Left renal pelvis (tissue), 4 donors: ENCODE measurements at regions not wholly inside any gene's neighbourhood (a gene's known extent, or its start where the extent isn't known, plus 50 kb on each side); places are given as distances from the start of the nearest gene placed in this dataset.

Experiments used
- DNase-seq, 4 donors: peaks; one replicate each; pipeline ENCODE4 v3.0.0-alpha.2; 2013; ENCODE audit warnings: low read depth in 4 of 4, low spot score in 3 of 4

DNA sequence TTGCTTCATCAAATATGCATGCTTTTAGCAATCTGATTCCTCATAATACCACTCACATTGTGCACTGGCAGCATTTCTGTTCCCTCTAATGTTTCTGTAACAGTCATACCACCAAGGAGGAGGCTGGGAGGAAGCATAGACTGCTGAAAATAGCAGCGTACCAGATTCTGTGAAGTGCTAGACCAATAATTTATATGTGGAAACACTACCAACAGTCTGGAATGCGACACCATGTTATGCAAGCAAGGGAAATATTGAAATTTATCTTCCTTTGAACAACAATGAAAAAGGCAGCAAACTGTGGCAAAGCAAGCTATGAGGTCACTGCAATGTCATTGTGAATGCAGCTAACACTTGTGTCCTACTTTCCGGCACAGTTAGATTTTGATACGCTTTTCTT, 1388.0 kb downstream of the EFNB2 start:
- no peak for DNase-seq

DNA sequence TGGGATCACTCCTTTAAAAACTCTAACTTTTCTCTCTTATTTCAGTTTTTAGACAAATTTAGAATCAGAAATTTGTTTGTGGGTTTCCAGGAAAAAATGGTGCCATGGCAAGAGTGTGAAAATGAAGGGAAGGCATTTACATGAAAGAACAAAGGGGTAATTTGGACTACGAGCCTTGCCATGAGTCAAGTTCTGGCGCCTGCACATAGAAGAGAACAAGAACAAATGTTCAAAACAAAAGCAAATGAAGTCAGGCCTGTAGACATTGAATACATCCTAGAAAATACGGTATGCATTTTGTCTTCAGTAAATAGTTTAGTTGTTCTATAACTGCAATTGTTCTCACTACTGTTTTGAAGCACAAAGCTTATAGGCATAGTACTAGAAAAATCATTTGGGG, 1390.5 kb downstream of the EFNB2 start:
- DNase-seq, result no peak

DNA sequence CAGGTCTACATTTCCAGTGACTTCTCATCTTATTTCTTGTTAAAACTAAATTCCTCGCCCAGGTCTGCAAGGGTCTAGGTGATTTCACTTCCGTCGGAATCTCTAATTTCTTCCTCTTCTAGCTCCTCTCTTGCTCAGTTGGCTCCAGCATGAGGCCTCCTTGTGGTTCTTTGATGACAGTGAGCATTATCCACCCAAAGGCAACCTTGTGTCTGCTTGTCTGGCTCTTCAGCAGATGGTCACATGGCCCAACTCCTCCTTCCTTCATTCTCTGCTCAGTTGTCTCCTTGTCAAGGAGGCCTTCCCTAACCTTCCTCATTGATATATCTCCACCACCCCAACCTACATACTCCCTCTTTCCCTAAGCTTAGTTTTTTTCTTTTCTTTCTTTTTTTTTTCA, 1391.4 kb downstream of the EFNB2 start:
- DNase-seq, result no peak

DNA sequence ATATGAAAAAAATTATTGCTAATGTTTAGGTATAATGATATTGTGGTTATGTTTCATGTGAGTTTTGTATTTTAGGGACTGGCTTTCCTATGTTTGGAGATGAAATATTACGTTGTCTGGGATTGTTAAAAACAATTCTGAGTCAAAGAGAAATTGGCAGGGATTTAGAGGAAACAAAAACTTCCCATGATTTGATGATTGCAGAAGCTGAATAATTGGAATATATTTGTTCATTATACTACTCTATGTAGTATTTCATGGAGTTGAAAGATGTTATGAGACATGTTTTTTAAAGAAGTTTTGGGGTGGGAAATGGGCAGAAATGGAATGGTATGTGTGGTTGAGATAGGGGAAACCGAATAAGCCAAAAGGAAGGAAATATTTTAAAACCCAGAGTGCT, 1392.9 kb downstream of the EFNB2 start:
- DNase-seq, result no peak

DNA sequence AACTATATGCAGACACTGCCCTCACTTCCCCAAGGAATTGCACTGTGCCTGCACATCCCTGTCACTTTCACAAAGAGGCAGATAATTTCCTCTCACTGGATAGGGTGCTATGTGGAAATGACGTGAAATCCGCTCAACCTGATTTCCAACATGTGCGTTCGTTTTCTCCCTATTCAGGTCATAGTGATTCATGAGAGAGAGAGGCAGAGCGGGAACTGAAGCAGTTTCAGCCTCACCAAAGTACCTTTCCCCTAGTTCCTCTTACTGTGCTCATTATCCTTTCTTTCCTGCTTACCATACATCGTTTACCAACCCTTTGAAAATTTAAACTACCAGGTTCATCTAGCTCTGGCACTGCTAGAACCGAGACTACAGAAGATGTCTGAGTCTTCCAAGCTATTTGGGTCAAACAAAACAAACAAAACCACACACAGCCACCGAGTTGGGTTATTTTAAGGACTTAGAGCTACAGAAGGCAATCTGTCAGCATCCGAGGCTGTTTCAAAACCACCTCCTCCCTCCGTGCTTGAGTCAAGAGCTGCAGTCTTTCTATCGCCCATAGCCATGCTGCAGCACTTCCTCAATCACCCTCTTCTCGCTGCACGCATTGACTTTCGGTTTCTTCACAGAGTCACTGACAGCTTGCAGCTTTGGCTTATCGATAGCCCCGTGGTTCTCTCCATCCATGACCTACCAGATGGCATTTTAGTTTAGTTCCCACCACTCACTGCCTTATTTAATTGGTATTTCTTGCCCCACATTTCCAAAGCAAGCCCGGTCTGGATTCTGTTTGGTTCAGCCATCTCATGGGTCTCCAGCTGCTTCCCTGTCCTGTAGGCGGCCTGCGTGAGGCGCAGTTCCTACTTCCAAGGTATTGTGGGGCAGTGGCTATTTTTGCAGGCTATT, 1395.8 kb downstream of the EFNB2 start:
- no peak for DNase-seq

DNA sequence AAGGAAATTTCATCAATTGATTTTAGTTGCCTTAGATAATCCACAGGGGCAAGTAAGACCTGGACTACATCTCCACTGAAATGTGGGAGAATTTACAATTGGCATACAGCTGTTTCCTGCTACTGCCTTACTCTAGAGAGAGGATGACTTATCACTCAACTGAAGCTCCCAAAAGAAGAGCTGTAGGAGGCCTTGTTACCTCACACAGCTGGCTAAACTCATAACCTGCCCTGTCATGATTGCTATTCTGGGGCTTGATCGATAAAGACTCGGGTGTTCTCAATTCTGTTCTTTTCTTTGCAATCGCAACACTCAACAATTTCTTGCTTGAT, 1396.4 kb downstream of the EFNB2 start:
- DNase-seq, result no peak

DNA sequence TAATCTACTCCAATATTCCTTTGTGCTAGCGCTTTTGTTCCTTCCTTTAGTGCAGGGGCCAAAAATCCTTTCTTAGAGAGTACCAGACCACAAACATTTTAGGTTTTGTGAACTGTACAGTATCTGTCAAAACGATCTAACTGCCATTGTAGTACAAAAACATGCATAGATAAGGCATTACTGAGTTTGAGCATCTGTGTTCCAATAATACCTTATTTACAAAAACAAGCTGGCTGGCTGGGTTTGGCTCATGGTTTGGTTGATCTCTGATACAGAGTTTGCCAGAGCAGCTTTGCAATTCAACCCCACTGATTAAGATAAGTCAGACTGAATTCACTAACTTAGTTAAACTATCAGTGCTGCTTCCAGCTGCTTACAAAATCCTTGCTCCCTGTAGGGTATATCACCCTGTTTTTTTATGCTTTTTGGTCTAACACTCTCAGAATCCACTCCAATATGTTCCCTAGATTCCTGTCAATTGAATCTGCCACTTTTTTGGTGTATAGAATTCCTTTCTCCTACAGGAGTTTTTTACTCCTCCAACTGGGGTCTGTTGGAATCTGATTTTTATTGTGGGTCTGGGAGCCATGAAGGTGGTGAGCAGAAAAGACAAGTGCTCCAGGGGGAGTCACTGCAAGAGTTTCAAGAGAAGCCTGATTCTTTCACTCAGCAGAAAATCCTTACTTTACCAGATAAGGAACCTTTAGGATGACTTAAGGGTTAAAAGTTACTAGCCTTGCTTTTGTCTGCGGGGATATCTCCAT, 1399.4 kb downstream of the EFNB2 start:
- DNase-seq, result no peak

DNA sequence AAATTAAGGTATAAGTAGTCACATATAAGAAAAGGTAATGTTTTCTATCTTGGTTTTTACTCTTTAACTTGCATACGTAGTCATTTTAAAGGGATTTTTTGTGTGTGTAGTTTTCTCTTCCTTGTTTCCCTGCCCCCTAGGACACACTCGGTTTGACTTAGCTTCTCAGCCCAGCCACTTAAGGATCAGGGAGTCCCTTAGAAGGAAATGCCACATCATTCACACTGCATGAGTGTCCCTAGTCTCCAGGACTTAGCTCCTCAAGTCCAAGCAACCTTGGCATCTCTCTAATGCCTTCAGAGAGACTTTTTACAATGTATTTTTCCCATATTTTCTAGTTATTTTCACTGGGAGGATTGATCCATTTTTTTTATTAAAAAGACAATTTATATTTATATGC, 1407.7 kb downstream of the EFNB2 start:
- DNase-seq, result no peak

DNA sequence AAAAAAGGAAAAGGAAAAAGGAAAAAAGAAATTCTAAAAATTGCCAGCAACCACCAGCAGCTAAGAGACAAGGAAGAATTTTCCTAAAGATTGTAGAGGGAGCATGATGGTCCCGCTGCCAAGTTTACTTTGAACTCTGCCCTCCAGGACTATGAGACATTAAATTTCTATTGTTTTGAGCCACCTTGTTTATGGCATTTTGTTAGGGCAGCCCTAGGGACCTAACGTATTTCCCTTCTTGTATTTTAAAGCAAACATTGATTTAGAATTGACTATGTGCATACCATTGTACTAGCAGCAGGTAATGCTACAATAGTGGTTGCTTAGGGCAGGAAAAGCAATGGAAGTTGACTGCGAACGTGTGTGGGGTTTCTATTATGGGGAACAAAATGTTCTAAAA, 1414.2 kb downstream of the EFNB2 start:
- no peak for DNase-seq

DNA sequence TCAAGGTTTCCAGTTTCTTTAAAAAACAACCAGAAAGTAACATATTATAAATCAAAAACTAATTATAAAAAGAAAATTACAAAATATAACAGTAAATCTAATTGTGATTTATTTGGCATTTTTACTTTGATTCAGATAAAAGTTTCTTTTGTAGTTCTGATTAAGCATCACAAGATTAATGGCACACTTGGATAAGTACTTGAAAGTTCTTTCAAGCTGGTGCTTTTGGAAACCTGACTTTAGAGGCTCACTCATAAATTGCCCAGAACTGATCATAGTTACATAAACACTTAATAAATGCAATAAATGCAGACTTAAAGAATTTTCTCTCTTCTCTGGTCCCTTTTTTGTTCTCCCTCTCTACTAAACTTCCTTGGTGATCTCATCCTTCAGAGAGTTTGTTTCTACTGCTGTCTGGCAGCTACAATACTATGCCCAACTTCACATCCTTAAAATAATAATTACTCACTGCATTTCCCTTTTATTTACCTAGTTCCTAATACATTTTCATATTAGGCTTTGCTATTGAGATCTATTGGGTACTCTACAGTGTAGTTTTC, 1417.0 kb downstream of the EFNB2 start:
- DNase-seq, result no peak

DNA sequence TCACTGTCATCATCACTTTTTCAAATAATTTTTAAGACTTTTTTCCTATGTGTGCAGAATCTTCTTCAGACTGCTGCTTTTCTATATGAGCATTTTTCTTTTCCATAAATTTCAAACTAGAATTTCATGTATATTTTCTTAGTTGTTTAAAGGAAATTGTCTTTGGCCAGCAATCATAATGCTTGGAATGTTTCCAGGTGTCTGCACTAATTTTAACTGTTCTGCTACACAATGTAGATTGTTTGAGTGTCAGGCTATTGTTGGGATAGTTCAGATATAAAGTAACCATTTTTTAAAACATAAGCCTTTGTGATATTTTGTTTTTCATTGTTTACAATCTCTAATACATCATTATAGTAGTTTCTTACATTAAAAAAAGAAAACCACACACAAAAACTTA, 1418.5 kb downstream of the EFNB2 start:
- DNase-seq, result no peak

DNA sequence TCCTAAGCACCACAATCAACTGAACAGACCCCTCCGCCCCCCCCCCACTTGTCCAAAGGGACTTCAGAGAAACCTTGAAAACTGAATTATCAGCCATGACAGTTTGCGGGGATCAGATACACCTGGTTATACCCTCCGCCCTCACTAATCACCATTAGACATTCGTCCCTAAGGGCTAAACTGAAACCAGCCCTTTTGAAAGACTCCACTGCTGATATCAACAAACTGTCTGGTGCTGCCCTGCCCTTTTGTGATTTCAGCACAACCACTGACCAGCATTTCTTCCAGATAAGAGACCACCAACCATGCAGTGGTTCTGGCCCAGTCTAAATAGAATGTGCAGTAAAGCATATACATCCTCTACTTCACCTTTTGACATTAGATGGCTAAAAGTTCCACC, 1422.9 kb downstream of the EFNB2 start:
- no peak for DNase-seq

DNA sequence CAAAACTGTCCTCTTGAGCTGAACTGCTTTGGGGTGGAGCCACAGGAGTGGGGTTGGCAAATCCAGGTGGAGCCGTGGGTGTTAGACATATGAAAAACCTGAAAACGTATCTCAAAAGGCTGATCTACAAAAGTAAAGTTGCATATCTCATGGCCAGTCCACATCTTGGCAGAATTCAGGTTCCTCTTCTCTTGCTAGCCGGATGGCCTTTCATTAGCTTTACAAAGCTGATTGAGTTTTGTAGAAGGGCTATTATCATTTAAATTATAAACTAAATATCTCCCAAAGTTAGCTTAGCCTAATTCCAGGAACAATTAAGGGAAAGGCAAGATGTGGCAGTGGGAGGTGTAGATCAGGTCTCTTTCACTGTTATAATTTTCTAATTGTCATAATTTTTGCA, 1427.7 kb downstream of the EFNB2 start:
- no peak for DNase-seq

DNA sequence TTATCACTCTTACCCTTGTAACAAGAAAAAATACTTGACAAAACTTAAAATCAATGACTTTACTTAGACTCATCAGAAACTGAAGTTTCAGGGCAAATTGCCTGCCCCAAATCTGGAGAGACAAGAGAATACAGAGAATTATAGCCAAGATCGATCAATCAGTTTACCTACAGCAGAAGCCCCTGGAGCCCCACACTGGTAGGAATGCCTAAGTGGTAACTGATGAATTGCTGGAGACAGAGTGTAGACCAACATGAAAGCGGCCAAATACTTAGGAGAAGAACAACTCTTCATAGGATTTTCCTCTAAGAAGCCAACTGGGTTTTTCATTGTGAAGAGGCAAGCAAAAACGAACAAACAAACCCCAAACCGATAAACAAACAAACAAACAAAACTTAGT, 1430.0 kb downstream of the EFNB2 start:
- no peak for DNase-seq

DNA sequence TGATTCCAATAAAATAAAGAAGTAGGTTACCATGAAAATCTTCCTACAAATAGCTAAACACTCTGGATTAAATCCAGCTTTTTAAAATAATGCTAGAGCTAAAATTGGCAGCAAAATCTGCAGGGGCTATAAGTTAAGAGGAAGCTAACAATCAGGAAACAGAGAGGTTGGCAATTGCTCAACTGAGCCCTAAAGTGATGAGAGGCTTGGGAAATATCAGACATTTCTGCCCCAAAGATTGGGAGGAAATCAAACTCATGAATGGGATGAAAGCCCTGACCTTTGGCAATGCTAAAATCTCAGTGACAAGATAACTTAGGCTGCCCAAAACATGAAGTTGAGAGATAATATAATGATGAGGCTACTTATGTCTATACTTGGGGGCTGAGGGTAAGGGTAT, 1437.9 kb downstream of the EFNB2 start:
- no peak for DNase-seq

DNA sequence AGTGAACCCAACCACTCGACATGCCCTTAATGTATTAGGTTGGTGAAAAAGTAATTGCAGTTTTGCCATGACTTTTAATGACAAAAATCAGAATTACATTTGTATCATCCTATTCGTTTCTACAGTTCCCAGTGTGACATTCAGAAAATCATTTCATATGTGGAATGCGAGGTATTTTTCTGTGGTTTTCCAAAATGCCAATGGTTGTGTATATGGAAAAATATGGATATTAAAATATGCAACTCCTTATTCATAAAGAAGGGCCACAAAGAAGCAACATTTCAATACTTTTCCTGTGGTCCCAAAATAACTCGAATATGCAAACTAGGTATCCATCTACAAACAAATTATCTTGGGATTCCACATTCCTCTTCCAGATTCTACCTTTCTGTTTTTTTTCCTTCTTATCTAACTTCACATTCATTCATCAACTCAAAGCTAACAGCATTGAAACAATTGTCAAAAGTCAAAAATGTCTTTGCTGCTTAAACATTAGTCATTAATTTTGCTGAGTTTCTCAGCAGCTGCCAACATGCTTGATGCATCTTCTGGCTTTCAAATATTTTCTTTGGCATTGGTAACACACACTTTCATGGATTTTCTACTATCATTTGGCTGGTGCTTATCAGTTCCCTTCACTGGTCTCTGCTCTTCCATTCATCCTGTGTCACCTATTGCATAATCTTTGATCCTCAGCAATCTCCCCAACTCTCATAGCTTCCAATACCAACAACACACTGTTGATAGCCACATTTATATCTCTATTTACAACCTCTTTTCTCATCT, 1445.4 kb downstream of the EFNB2 start:
- DNase-seq, result no peak

DNA sequence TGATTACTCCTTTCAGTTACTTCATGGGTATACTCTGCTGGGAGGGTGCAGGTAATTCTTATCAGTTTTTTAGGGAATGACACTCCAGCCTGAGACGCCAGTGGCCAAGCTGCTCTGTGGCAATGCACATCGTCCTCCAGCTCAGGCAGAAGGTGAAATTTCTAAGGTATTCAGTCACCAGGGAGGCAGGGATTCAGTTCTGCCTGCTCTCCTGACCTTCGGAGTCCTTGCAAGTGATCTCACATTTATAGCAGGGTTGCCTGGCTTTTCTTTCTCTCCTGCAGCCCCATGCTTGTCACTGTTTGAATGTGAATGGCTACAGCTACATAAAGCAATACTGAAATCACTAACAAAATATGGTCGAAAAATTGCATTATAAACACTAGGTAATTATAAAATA, 1447.5 kb downstream of the EFNB2 start:
- no peak for DNase-seq

DNA sequence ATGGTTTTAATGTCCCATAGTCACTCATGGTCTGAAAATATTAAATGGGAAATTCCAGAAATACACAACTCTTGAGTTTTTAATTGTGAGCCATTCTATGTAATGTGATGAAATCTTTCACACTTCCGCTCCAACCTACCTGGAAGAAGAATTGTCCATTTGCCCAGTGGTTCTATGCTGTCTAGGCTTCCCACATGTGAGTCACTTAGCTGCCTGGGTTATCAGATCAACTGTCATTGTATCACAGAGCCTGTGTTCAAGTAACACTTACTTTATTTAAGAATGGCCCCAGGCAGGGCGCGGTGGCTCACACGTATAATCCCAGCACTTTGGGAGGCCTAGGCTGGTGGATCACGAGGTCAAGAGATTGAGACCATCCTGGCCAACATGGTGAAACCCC, 1450.5 kb downstream of the EFNB2 start:
- DNase-seq, result no peak

DNA sequence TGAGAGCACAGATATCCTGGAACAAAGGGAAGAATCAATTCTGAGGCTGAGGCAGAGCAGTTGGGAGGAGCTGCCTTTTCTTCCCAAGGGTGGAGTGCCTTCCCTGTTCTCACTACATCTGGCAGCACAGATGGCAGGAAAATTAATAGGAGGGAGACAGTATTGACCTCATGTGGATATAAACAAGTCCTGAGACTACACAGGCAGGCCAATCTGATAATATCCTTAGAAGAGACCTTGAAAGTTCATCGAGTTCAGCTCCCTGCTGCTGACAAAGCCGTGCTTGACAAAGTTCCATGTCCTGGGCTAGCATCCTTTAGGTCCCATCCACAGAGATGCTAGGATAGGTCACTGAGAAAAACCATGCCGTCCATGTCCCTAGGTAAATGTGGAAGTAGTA, 1451.5 kb downstream of the EFNB2 start:
- DNase-seq, result no peak

DNA sequence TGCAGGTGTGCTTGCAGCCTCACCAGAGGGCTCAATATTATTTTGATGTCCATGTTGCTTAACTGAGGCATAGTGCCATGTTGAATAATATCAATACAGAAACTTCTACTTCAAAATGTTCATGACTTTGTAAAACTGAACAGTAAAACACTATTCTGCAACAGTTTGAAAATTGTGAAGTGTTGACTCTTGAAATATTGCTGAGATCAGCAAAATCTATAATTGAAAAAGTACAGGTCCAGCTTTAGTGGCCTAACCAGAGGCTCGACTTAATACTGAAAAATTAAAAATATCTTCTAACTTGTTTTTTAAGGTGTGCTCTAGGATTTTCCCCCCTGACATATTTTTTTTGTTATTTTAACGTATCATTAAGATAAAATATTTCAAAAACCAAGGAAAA, 1460.7 kb downstream of the EFNB2 start:
- no peak for DNase-seq

DNA sequence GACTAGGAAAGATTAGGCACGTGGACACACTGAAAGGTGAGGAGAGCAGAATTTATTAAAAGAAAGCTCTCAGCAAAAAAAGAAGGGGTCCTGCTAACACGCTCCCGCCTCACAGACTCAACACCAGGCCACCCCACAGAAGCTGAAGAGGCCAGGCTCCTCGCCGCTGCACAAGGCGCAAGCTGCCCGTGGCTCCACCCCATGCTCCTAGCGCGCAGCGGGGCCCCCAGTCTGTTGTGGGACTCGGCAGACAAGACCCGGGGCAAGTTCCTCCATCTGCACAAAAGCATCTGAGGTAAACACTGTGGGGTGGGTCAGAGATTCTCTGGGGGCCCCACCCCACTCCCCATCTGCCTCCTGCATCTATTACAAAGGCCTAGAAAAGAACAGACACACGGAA, 1462.4 kb downstream of the EFNB2 start:
- no peak for DNase-seq
